CD4-positive, alpha-beta T cell treated with Interleukin-12 subunit alpha and Interleukin-12 subunit beta, for 1 hour (primary cell): ENCODE measurements at regions not wholly inside any gene's neighbourhood (a gene's known extent, or its start where the extent isn't known, plus 50 kb on each side); places are given as distances from the start of the nearest gene placed in this dataset.

Experiments used
- DNase-seq: peaks from one replicate; pipeline ENCODE4 v3.0.0-alpha.2; 2020

GRCh38 chr17:62880120-62880519 is 72.0 kb upstream of the MARCHF10 start:
- no peak for DNase-seq

- no peak for DNase-seq
Measured at GRCh38 chr17:62876673-62877405, 68.7 kb upstream of the MARCHF10 start.

- no peak for DNase-seq
Measured at GRCh38 chr17:62876063-62876462, 67.9 kb upstream of the MARCHF10 start.

GRCh38 chr17:62875296-62875695 is 67.2 kb upstream of the MARCHF10 start:
- no peak for DNase-seq

GRCh38 chr17:62871291-62871690 is 63.2 kb upstream of the MARCHF10 start:
- no peak for DNase-seq

- no peak for DNase-seq
Measured at GRCh38 chr17:62870552-62870971, 62.4 kb upstream of the MARCHF10 start.

GRCh38 chr17:62870030-62870541 is 62.0 kb upstream of the MARCHF10 start:
- no peak for DNase-seq

- no peak for DNase-seq
Measured at GRCh38 chr17:62868723-62869122, 60.6 kb upstream of the MARCHF10 start.

- no peak for DNase-seq
Measured at GRCh38 chr17:62868008-62868407, 59.9 kb upstream of the MARCHF10 start.

- no peak for DNase-seq
Measured at GRCh38 chr17:62867303-62867702, 59.2 kb upstream of the MARCHF10 start.

GRCh38 chr17:62866471-62866870 is 58.4 kb upstream of the MARCHF10 start:
- DNase-seq = no peak

- DNase-seq = no peak
Measured at GRCh38 chr17:62865586-62865985, 57.5 kb upstream of the MARCHF10 start.

GRCh38 chr17:62862251-62862650 is 54.1 kb upstream of the MARCHF10 start:
- DNase-seq = no peak

- no peak for DNase-seq
Measured at GRCh38 chr17:62860962-62861873, 53.1 kb upstream of the MARCHF10 start.

- no peak for DNase-seq
Measured at GRCh38 chr17:62859146-62859545, 51.0 kb upstream of the MARCHF10 start.
